ENCODE measurements at regions not wholly inside any gene's neighbourhood (a gene's known extent, or its start where the extent isn't known, plus 50 kb on each side); places are given as distances from the start of the nearest gene placed in this dataset.

DNA sequence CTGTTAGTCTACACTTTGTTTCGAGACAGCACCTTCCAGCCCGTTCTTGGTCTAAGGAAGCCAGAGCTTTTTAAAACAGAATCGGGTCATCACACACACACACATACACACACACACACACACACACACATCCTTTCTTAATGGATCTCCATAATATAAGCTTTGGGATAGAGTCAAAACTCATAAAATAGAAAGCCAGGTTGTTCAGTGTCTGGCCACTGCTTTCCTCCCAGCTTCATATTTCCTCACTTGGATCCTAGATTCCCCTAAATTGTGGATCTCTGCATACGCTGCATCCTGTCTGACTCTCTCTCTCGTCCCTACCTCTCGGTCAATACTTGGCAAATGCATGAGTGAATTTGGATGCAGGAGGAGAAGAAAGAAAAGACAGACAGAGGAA is 120.5 kb upstream of the SLC14A2 start:
- POLR2A ChIA-PET = no interaction called here

DNA sequence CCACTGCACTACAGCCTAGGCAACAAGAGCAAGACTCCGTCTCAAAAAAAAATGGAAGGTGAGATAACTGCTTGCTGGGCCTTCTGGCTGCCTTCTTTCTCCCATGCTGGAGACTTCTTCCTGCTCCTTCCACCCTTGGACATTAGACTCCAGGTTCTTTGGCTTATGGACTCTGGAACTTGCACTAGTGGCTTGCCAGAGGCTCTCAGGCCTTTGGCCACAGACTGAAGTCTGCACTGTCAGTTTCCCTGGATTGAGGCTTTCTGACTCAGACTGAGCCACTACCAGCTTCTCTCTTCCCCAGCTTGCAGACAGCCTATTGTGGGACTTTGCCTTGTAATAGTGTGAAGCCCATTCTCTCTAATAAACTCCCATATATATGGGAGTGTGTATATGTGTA is 118.5 kb upstream of the SLC14A2 start:
- ChIA-PET CTCF (no interaction called here), POLR2A (no interaction called here)
- no peak overlapping the region for H3K4me3 ChIP-seq (ENCODE audit: low read depth, low read length)
- Mint-ChIP-seq H3K9me3 (ENCODE audit: unreplicated experiment) (no peaks in the 10 kb centered on the region), H3K36me3 (ENCODE audit: insufficient read depth, unreplicated experiment) (no peaks in the 10 kb centered on the region), H3K27me3 (ENCODE audit: insufficient read depth, unreplicated experiment) (no peaks in the 10 kb centered on the region), H3K27ac (ENCODE audit: unreplicated experiment) (no peak overlapping the region), H3K4me3 (ENCODE audit: unreplicated experiment) (no peak overlapping the region), H3K4me1 (ENCODE audit: low read depth, unreplicated experiment) (no peaks in the 10 kb centered on the region)
- no peaks in the 10 kb centered on the region for H3K36me3 ChIP-seq (ENCODE audit: control insufficient read depth, insufficient read depth, low read length)
- BruUV-seq (replicated peaks) = no TSS peak
- H3K27me3 ChIP-seq (replicated peaks; ENCODE audit: control insufficient read depth, insufficient read depth, low read length) = no peaks in the 10 kb centered on the region
- TF ChIP-seq, protein P1, sequence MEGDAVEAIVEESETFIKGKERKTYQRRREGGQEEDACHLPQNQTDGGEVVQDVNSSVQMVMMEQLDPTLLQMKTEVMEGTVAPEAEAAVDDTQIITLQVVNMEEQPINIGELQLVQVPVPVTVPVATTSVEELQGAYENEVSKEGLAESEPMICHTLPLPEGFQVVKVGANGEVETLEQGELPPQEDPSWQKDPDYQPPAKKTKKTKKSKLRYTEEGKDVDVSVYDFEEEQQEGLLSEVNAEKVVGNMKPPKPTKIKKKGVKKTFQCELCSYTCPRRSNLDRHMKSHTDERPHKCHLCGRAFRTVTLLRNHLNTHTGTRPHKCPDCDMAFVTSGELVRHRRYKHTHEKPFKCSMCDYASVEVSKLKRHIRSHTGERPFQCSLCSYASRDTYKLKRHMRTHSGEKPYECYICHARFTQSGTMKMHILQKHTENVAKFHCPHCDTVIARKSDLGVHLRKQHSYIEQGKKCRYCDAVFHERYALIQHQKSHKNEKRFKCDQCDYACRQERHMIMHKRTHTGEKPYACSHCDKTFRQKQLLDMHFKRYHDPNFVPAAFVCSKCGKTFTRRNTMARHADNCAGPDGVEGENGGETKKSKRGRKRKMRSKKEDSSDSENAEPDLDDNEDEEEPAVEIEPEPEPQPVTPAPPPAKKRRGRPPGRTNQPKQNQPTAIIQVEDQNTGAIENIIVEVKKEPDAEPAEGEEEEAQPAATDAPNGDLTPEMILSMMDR (IDR thresholded peaks at IDR 0.05; ENCODE audit: insufficient read depth in 1 of 2, low read depth in 1 of 2, low read length in 1 of 2, severe bottlenecking in 1 of 2, unreplicated experiment in 1 of 2) = no peak
- H3K4me1 ChIP-seq = no peaks in the 10 kb centered on the region
- DNase-seq = no peak
- intact Hi-C loops (cut with micrococcal nuclease; ENCODE audit: unreplicated experiment) = no loop called here
- no peaks in the 10 kb centered on the region for H3K9me3 ChIP-seq

More for the DNA sequence above, 120.5 kb upstream of the SLC14A2 start:
- intact Hi-C loops (cut with micrococcal nuclease; ENCODE audit: unreplicated experiment) = no loop called here
- DNase-seq = no peak
- Histone ChIP-seq H3K9me3 (no peaks in the 10 kb centered on the region), H3K36me3 (ENCODE audit: control insufficient read depth, insufficient read depth, low read length) (no peaks in the 10 kb centered on the region), H3K27me3 (replicated peaks; ENCODE audit: control insufficient read depth, insufficient read depth, low read length) (no peaks in the 10 kb centered on the region), H3K4me3 (ENCODE audit: low read depth, low read length) (no peak overlapping the region), H3K4me1 (no peaks in the 10 kb centered on the region)
- no peaks in the 10 kb centered on the region for H3K27me3 Mint-ChIP-seq (ENCODE audit: insufficient read depth, unreplicated experiment)
- H3K4me3 Mint-ChIP-seq (ENCODE audit: unreplicated experiment) = no peak overlapping the region
- H3K4me1 Mint-ChIP-seq (ENCODE audit: low read depth, unreplicated experiment) = no peaks in the 10 kb centered on the region
- BruUV-seq (replicated peaks) = no TSS peak
- CTCF ChIA-PET = no interaction called here
- H3K36me3 Mint-ChIP-seq (ENCODE audit: insufficient read depth, unreplicated experiment) = no peaks in the 10 kb centered on the region
- TF ChIP-seq, protein P1 (IDR thresholded peaks at IDR 0.05; ENCODE audit: insufficient read depth in 1 of 2, low read depth in 1 of 2, low read length in 1 of 2, severe bottlenecking in 1 of 2, unreplicated experiment in 1 of 2) = no peak
- no peak overlapping the region for H3K27ac Mint-ChIP-seq (ENCODE audit: unreplicated experiment)
- H3K9me3 Mint-ChIP-seq (ENCODE audit: unreplicated experiment) = no peaks in the 10 kb centered on the region

DNA sequence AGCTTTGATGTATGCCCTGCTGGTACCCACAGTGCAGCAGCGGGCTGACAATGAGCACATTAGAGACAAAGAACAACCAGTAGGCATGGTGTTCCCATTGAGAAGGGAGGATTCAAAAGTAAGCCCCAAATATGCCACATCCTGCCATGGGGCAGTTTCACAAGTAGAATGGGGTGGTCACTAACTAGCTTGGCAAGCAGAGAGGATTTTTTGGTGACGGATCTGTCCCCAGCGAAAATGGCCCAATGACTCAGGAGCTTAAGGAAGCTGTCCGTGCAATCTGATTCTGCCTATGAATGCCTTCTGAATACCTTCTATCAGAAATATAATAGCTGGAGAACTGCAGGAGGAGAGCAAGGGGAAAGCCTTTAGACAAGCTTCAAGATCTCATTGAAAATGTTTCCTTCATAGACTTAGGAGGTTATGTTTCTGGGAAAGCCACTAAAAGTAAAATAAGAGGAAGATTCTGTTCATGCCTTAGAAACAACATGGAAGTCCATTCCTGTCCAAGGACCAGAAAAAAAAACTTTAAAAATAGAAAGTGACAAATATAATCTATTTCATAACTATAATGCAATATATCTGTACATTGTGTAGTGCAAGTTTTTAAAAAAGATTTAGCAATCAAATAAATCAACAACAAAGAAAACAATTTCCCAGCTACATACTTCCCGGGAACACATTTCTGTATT is 117.5 kb upstream of the SLC14A2 start:
- H3K36me3 Mint-ChIP-seq (ENCODE audit: insufficient read depth, unreplicated experiment) = no peaks in the 10 kb centered on the region
- no peak overlapping the region for H3K4me3 Mint-ChIP-seq (ENCODE audit: unreplicated experiment)
- Histone ChIP-seq H3K27me3 (replicated peaks; ENCODE audit: control insufficient read depth, insufficient read depth, low read length) (no peaks in the 10 kb centered on the region), H3K4me3 (ENCODE audit: low read depth, low read length) (no peak overlapping the region), H3K9me3 (no peaks in the 10 kb centered on the region), H3K4me1 (no peaks in the 10 kb centered on the region), H3K36me3 (ENCODE audit: control insufficient read depth, insufficient read depth, low read length) (no peaks in the 10 kb centered on the region)
- DNase-seq = no peak
- H3K27ac Mint-ChIP-seq (ENCODE audit: unreplicated experiment) = no peak overlapping the region
- intact Hi-C loops (cut with micrococcal nuclease; ENCODE audit: unreplicated experiment) = no loop called here
- ChIA-PET POLR2A (no interaction called here), CTCF (no interaction called here)
- no peaks in the 10 kb centered on the region for H3K4me1 Mint-ChIP-seq (ENCODE audit: low read depth, unreplicated experiment)
- H3K9me3 Mint-ChIP-seq (ENCODE audit: unreplicated experiment) = no peaks in the 10 kb centered on the region
- no TSS peak for BruUV-seq (replicated peaks)
- no peaks in the 10 kb centered on the region for H3K27me3 Mint-ChIP-seq (ENCODE audit: insufficient read depth, unreplicated experiment)
- TF ChIP-seq, protein P1 (IDR thresholded peaks at IDR 0.05; ENCODE audit: insufficient read depth in 1 of 2, low read depth in 1 of 2, low read length in 1 of 2, severe bottlenecking in 1 of 2, unreplicated experiment in 1 of 2) = no peak

All from Caco-2 (cell line).